HG02678 (cell line): ENCODE measurements at regions not wholly inside any gene's neighbourhood (a gene's known extent, or its start where the extent isn't known, plus 50 kb on each side); places are given as distances from the start of the nearest gene placed in this dataset.
"Not testable (repeated sequence)": the region's sequence is repeated elsewhere in the genome, so short reads cannot be mapped to it uniquely, and the experiment has no call there.

Source experiments
- ATAC-seq: cut with Tn5 transposase; IDR thresholded peaks from one replicate; pipeline ENCODE4 v1.9.1; 2021; ENCODE audit warnings: mild to moderate bottlenecking, moderate library complexity; ENCODE audit not compliant: unreplicated experiment

GRCh38 chr3:35849496-35849895 lies 210.2 kb downstream of the ARPP21 start:
- ATAC-seq = no peak

GRCh38 chr3:35849963-35850362 lies 210.6 kb downstream of the ARPP21 start:
- ATAC-seq = no peak

- peak; percentile 74 for ATAC-seq
These were observed 217.7 kb downstream of the ARPP21 start for GRCh38 chr3:35857004-35857403.

GRCh38 chr3:35862057-35862456 lies 222.7 kb downstream of the ARPP21 start:
- ATAC-seq = no peak

GRCh38 chr3:35864871-35865270 lies 225.5 kb downstream of the ARPP21 start:
- no peak for ATAC-seq

- ATAC-seq = no peak
These were observed 228.5 kb downstream of the ARPP21 start for GRCh38 chr3:35867791-35868190.

- ATAC-seq = no peak
These were observed 231.7 kb downstream of the ARPP21 start for GRCh38 chr3:35871009-35871408.

- ATAC-seq = no peak
These were observed 244.6 kb downstream of the ARPP21 start for GRCh38 chr3:35883929-35884328.

- ATAC-seq = no peak
These were observed 255.4 kb downstream of the ARPP21 start for GRCh38 chr3:35894735-35895134.

- no peak for ATAC-seq
These were observed 259.9 kb downstream of the ARPP21 start for GRCh38 chr3:35899245-35899644.

- ATAC-seq = no peak
These were observed 260.8 kb downstream of the ARPP21 start for GRCh38 chr3:35900079-35900478.

- peak; percentile 79 for ATAC-seq
These were observed 269.3 kb downstream of the ARPP21 start for GRCh38 chr3:35908366-35909232.

GRCh38 chr3:35919160-35919559 lies 279.8 kb downstream of the ARPP21 start:
- no peak for ATAC-seq

- no peak for ATAC-seq
These were observed 282.4 kb downstream of the ARPP21 start for GRCh38 chr3:35921718-35922117.

GRCh38 chr3:35924070-35924469 lies 284.7 kb downstream of the ARPP21 start:
- ATAC-seq = not testable (repeated sequence)

- no peak for ATAC-seq
These were observed 288.1 kb downstream of the ARPP21 start for GRCh38 chr3:35927441-35927840.

GRCh38 chr3:35929158-35929557 lies 289.8 kb downstream of the ARPP21 start:
- ATAC-seq = no peak

- no peak for ATAC-seq
These were observed 292.5 kb downstream of the ARPP21 start for GRCh38 chr3:35931867-35932266.

GRCh38 chr3:35932995-35933394 lies 293.7 kb downstream of the ARPP21 start:
- no peak for ATAC-seq

- no peak for ATAC-seq
These were observed 297.2 kb downstream of the ARPP21 start for GRCh38 chr3:35936571-35936970.

- no peak for ATAC-seq
These were observed 305.8 kb downstream of the ARPP21 start for GRCh38 chr3:35944926-35945710.
